Panc1 (cell line): ENCODE measurements at regions not wholly inside any gene's neighbourhood (a gene's known extent, or its start where the extent isn't known, plus 50 kb on each side); places are given as distances from the start of the nearest gene placed in this dataset.

Experiments
- ATAC-seq: fragments of 200-7000 bp; cut with Tn5 transposase; 2 replicates; pipeline ENCODE4 v1.9.1; 2020; ENCODE audit warnings: mild to moderate bottlenecking, moderate library complexity
- BruUV-seq: library from RNA; stranded (reverse); fragments of 400-500 nt; replicated peaks from 2 replicates; lab custom pipeline; 2021; lab: Mats Ljungman, UMichigan
- CTCF ChIA-PET: fragments of 300-600 bp; sonication (Branson Sonifier 250); formaldehyde crosslinking; loops from one replicate; lab custom pipeline; 2022; ENCODE audit warnings: antibody characterized with exemption; lab: Charles Lee
- POLR2A ChIA-PET: fragments of 300-600 bp; sonication (Branson Sonifier 250); formaldehyde crosslinking; loops from one replicate; lab custom pipeline; 2022; ENCODE audit warnings: antibody characterized with exemption; lab: Charles Lee
- DNase-seq: peaks from one replicate; pipeline ENCODE4 v3.0.0-alpha.2; 2010; ENCODE audit warnings: low read depth, low spot score
- H3K27ac ChIP-seq: 2 replicates; pipeline ENCODE4 v1.5.1; 2011; ENCODE audit warnings: mild to moderate bottlenecking, low read length, inconsistent platforms
- H3K27me3 ChIP-seq: fragments of 200-500 bp; sonication (Bioruptor generic); 2 replicates; pipeline ENCODE4 v1.6.0; 2014; ENCODE audit warnings: low read length, inconsistent platforms; ENCODE audit not compliant: control insufficient read depth, insufficient read depth
- H3K36me3 ChIP-seq: fragments of 200-500 bp; sonication (Bioruptor generic); 2 replicates; pipeline ENCODE4 v1.5.1; 2014; ENCODE audit warnings: inconsistent platforms, mild to moderate bottlenecking, low read length, moderate library complexity; ENCODE audit not compliant: control insufficient read depth, insufficient read depth
- H3K4me1 ChIP-seq: 2 replicates; pipeline ENCODE4 v1.5.1; 2011; ENCODE audit warnings: inconsistent platforms, mild to moderate bottlenecking, low read length, moderate library complexity; ENCODE audit not compliant: control insufficient read depth, insufficient read depth
- H3K4me3 ChIP-seq, 2 experiments: 2 replicates each; pipeline ENCODE4 v1.5.1; 2011 to 2012; ENCODE audit warnings: low read depth in 2 of 2, low read length in 2 of 2, mild to moderate bottlenecking in 2 of 2, inconsistent platforms in 1 of 2, moderate library complexity in 1 of 2
- H3K9me3 ChIP-seq: fragments of 200-500 bp; sonication (Bioruptor generic); 2 replicates; pipeline ENCODE4 v1.5.1; 2014; ENCODE audit warnings: low read depth, mild to moderate bottlenecking, inconsistent platforms, low read length, moderate library complexity; ENCODE audit not compliant: control insufficient read depth, insufficient read depth
- CTCF ChIP-seq: fragments of 450-650 bp; IDR thresholded peaks from 2 replicates; pipeline ENCODE4 v1.5.1; 2017; ENCODE audit warnings: mild to moderate bottlenecking
- POLR2AphosphoS5 ChIP-seq: IDR thresholded peaks from 2 replicates; pipeline ENCODE4 v1.6.1; 2012; ENCODE audit warnings: mild to moderate bottlenecking, low read depth, low read length, moderate library complexity
- REST ChIP-seq, 2 experiments: IDR thresholded peaks; 2 replicates each; pipeline ENCODE4 v1.6.1; 2011 to 2012; ENCODE audit warnings: low read depth in 2 of 2, control low read depth in 1 of 2, low read length in 1 of 2, mild to moderate bottlenecking in 1 of 2, moderate library complexity in 1 of 2; ENCODE audit not compliant: insufficient read depth in 1 of 2
- SIN3A ChIP-seq: IDR thresholded peaks from 2 replicates; pipeline ENCODE4 v1.6.1; 2012; ENCODE audit warnings: low read depth, mild to moderate bottlenecking, low read length, moderate library complexity, borderline replicate concordance; ENCODE audit not compliant: insufficient read depth
- TCF7L2 ChIP-seq: IDR thresholded peaks from 2 replicates; pipeline ENCODE4 v1.6.1; 2011; ENCODE audit warnings: mild to moderate bottlenecking, low read depth, low read length, inconsistent platforms
- in situ Hi-C: cut with HindIII; loops from 2 replicates; pipeline ENCODE4 v1.10.0; 2016; ENCODE audit warnings: low sequenced_read_pairs, low pct_unique_long_range_greater_than_20kb
- intact Hi-C: fragments of 100-400 bp; cut with micrococcal nuclease; formaldehyde crosslinking; loops from one replicate; pipeline ENCODE4 v1.10.0; 2022; ENCODE audit not compliant: unreplicated experiment

GRCh38 chr6:40159865-40160264 lies 225.6 kb upstream of the MOCS1 start:
- BruUV-seq, result no TSS peak
- DNase-seq, result no peak
- TF ChIP-seq CTCF, result no peak
- no peak for TF ChIP-seq SIN3A
- TF ChIP-seq TCF7L2, result no peak
- no peak for TF ChIP-seq POLR2AphosphoS5
- no peak for TF ChIP-seq REST (IDR thresholded peaks at IDR 0.05; ENCODE audit: insufficient read depth in 1 of 2, low read depth in 2 of 2, low read length in 1 of 2)
- Histone ChIP-seq H3K4me1 (no peaks in the 10 kb centered on the region), H3K27me3 (no peaks in the 10 kb centered on the region), H3K4me3 (no peak overlapping the region), H3K9me3 (no peaks in the 10 kb centered on the region), H3K27ac (no peak overlapping the region), H3K36me3 (no peaks in the 10 kb centered on the region)
- in situ Hi-C loops, result no loop called here
- POLR2A ChIA-PET, result no interaction called here
- ATAC-seq, result no peak
- intact Hi-C loops, result no loop called here
- CTCF ChIA-PET, result no interaction called here

GRCh38 chr6:40152701-40153436 lies 218.6 kb upstream of the MOCS1 start:
- in situ Hi-C loops, result no loop called here
- Histone ChIP-seq H3K9me3 (no peaks in the 10 kb centered on the region), H3K4me3 (no peak overlapping the region), H3K36me3 (no peaks in the 10 kb centered on the region), H3K27me3 (peaks cover 2% of the 10 kb centered on the region; the same call in 1 of the 2 replicates), H3K27ac (no peak overlapping the region), H3K4me1 (no peaks in the 10 kb centered on the region)
- no TSS peak for BruUV-seq
- ChIA-PET POLR2A (no interaction called here), CTCF (no interaction called here)
- TF ChIP-seq TCF7L2 (no peak), REST (IDR thresholded peaks at IDR 0.05; ENCODE audit: insufficient read depth in 1 of 2, low read depth in 2 of 2, low read length in 1 of 2) (no peak), SIN3A (no peak), CTCF (no peak), POLR2AphosphoS5 (no peak)
- ATAC-seq, result no peak
- intact Hi-C loops, result no loop called here
- no peak for DNase-seq
